ENCODE measurements at regions not wholly inside any gene's neighbourhood (a gene's known extent, or its start where the extent isn't known, plus 50 kb on each side); places are given as distances from the start of the nearest gene placed in this dataset.

DNA sequence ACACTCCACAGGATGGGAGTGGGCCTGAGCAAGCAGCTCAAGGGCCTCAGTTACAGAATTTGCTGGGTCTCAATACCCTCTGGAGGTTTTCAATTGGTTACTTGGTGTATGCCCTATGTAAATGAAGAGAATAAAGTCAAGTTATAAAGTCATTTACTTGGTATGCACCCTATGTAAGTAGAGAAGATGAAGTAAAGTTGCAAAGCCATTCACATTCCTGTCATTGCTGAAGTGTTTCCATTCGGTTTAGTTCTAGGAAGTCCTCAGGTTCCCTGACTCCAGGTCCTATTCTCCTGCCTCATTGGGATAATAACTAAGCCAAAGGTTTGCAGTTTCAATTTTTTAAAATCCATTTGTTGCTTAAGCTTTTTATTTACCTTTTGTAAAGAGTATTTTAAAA, 272.6 kb upstream of the NPSR1 start:
- TF ChIP-seq, protein P1, sequence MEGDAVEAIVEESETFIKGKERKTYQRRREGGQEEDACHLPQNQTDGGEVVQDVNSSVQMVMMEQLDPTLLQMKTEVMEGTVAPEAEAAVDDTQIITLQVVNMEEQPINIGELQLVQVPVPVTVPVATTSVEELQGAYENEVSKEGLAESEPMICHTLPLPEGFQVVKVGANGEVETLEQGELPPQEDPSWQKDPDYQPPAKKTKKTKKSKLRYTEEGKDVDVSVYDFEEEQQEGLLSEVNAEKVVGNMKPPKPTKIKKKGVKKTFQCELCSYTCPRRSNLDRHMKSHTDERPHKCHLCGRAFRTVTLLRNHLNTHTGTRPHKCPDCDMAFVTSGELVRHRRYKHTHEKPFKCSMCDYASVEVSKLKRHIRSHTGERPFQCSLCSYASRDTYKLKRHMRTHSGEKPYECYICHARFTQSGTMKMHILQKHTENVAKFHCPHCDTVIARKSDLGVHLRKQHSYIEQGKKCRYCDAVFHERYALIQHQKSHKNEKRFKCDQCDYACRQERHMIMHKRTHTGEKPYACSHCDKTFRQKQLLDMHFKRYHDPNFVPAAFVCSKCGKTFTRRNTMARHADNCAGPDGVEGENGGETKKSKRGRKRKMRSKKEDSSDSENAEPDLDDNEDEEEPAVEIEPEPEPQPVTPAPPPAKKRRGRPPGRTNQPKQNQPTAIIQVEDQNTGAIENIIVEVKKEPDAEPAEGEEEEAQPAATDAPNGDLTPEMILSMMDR (conservative IDR thresholded peaks at IDR 0.05; ENCODE audit: low read depth, low read length): no peak
- no peak for TF ChIP-seq EZH2 (IDR thresholded peaks at IDR 0.05; ENCODE audit: low read length, unreplicated experiment)

All from PC-3 (cell line).